ENCODE measurements at regions not wholly inside any gene's neighbourhood (a gene's known extent, or its start where the extent isn't known, plus 50 kb on each side); places are given as distances from the start of the nearest gene placed in this dataset.

DNA sequence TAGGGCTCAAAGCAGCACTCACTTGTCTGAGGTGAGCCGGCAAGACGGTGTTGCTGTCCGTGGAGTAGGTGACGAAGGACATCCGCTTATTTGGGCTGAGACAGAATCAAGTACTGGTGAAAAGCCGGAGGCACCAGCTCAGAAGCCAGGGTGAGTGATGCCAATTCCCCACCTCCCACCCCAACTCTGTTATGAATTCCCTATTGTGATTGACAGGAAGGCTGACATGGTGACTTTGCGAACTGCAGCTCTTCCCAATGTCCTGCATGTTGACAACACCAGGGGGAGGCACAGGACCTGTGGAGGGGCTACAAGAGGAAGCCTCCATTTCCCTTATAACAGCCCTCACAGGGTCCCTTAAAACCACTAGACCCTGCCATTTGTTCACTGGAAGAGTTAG is 52.3 kb upstream of the MSMB start:
- TF ChIP-seq, protein P1, sequence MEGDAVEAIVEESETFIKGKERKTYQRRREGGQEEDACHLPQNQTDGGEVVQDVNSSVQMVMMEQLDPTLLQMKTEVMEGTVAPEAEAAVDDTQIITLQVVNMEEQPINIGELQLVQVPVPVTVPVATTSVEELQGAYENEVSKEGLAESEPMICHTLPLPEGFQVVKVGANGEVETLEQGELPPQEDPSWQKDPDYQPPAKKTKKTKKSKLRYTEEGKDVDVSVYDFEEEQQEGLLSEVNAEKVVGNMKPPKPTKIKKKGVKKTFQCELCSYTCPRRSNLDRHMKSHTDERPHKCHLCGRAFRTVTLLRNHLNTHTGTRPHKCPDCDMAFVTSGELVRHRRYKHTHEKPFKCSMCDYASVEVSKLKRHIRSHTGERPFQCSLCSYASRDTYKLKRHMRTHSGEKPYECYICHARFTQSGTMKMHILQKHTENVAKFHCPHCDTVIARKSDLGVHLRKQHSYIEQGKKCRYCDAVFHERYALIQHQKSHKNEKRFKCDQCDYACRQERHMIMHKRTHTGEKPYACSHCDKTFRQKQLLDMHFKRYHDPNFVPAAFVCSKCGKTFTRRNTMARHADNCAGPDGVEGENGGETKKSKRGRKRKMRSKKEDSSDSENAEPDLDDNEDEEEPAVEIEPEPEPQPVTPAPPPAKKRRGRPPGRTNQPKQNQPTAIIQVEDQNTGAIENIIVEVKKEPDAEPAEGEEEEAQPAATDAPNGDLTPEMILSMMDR (IDR thresholded peaks at IDR 0.05; ENCODE audit: insufficient read depth, low read depth, low read length): no peak
- TF ChIP-seq EZH2 (IDR thresholded peaks at IDR 0.05; ENCODE audit: insufficient read depth, low read length): no peak
